ENCODE measurements at regions not wholly inside any gene's neighbourhood (a gene's known extent, or its start where the extent isn't known, plus 50 kb on each side); places are given as distances from the start of the nearest gene placed in this dataset.

GRCh38 chr5:160500786-160501779 lies 79.4 kb downstream of the PTTG1 start:
- TF ChIP-seq CTCF (IDR thresholded peaks at IDR 0.05; ENCODE audit: unreplicated experiment): no peak
- peaks cover 1% of the 10 kb centered on the region for H3K27me3 Mint-ChIP-seq (ENCODE audit: unreplicated experiment)
- peak overlapping the region; percentile 34 for H3K27ac Mint-ChIP-seq (ENCODE audit: unreplicated experiment)
- no peak overlapping the region for H3K4me3 Mint-ChIP-seq (ENCODE audit: unreplicated experiment)
- no peaks in the 10 kb centered on the region for H3K9me3 Mint-ChIP-seq (ENCODE audit: unreplicated experiment)
- DNase-seq (ENCODE audit: low spot score): no peak
- H3K36me3 Mint-ChIP-seq (ENCODE audit: low read depth, unreplicated experiment): no peaks in the 10 kb centered on the region
- peaks cover 8% of the 10 kb centered on the region for H3K4me1 Mint-ChIP-seq (ENCODE audit: unreplicated experiment)

- H3K27ac Mint-ChIP-seq (ENCODE audit: unreplicated experiment): no peak overlapping the region
- H3K9me3 Mint-ChIP-seq (ENCODE audit: unreplicated experiment): no peaks in the 10 kb centered on the region
- no peaks in the 10 kb centered on the region for H3K36me3 Mint-ChIP-seq (ENCODE audit: low read depth, unreplicated experiment)
- no peak overlapping the region for H3K4me3 Mint-ChIP-seq (ENCODE audit: unreplicated experiment)
- peaks cover 12% of the 10 kb centered on the region for H3K4me1 Mint-ChIP-seq (ENCODE audit: unreplicated experiment)
- DNase-seq (ENCODE audit: low spot score): no peak
- H3K27me3 Mint-ChIP-seq (ENCODE audit: unreplicated experiment): no peaks in the 10 kb centered on the region
- no peak for TF ChIP-seq CTCF (IDR thresholded peaks at IDR 0.05; ENCODE audit: unreplicated experiment)
These were observed 83.3 kb downstream of the PTTG1 start for GRCh38 chr5:160504906-160505305.

GRCh38 chr5:160506006-160507004 lies 84.7 kb downstream of the PTTG1 start:
- H3K4me1 Mint-ChIP-seq (ENCODE audit: unreplicated experiment): peaks cover 7% of the 10 kb centered on the region
- H3K9me3 Mint-ChIP-seq (ENCODE audit: unreplicated experiment): no peaks in the 10 kb centered on the region
- no peaks in the 10 kb centered on the region for H3K36me3 Mint-ChIP-seq (ENCODE audit: low read depth, unreplicated experiment)
- no peak for TF ChIP-seq CTCF (IDR thresholded peaks at IDR 0.05; ENCODE audit: unreplicated experiment)
- H3K27ac Mint-ChIP-seq (ENCODE audit: unreplicated experiment): peak overlapping the region; percentile 48
- peak overlapping the region; percentile 34 for H3K4me3 Mint-ChIP-seq (ENCODE audit: unreplicated experiment)
- H3K27me3 Mint-ChIP-seq (ENCODE audit: unreplicated experiment): peaks cover 4% of the 10 kb centered on the region
- peak; percentile 38 for DNase-seq (ENCODE audit: low spot score)

- H3K4me3 Mint-ChIP-seq (ENCODE audit: unreplicated experiment): no peak overlapping the region
- no peak for DNase-seq (ENCODE audit: low spot score)
- H3K4me1 Mint-ChIP-seq (ENCODE audit: unreplicated experiment): peaks cover 7% of the 10 kb centered on the region
- TF ChIP-seq CTCF (IDR thresholded peaks at IDR 0.05; ENCODE audit: unreplicated experiment): no peak
- peaks cover 4% of the 10 kb centered on the region for H3K27me3 Mint-ChIP-seq (ENCODE audit: unreplicated experiment)
- no peaks in the 10 kb centered on the region for H3K36me3 Mint-ChIP-seq (ENCODE audit: low read depth, unreplicated experiment)
- H3K27ac Mint-ChIP-seq (ENCODE audit: unreplicated experiment): no peak overlapping the region
- H3K9me3 Mint-ChIP-seq (ENCODE audit: unreplicated experiment): no peaks in the 10 kb centered on the region
These were observed 85.6 kb downstream of the PTTG1 start for GRCh38 chr5:160507221-160507721.

Data from endothelial cell (in vitro differentiated cells).